GM23338 (cell line): ENCODE measurements at regions not wholly inside any gene's neighbourhood (a gene's known extent, or its start where the extent isn't known, plus 50 kb on each side); places are given as distances from the start of the nearest gene placed in this dataset.

ENCODE experiments used
- ATAC-seq: fragments of 200-7000 bp; cut with Tn5 transposase; 3 replicates; pipeline ENCODE4 v1.9.1; 2020
- DNase-seq: peaks from one replicate; pipeline ENCODE4 v3.0.0-alpha.2; 2015; ENCODE audit warnings: low spot score
- H2AFZ ChIP-seq: fragments of 200-600 bp; sonication (generic); 2 replicates; pipeline ENCODE4 v1.8.0; 2016; ENCODE audit warnings: antibody characterized with exemption, mild to moderate bottlenecking, moderate library complexity
- H3F3A ChIP-seq: fragments of 200-600 bp; sonication (generic); replicated peaks from 2 replicates; pipeline ENCODE4 v1.8.0; 2017; ENCODE audit warnings: antibody characterized with exemption, mixed run types, low read depth
- H3K27ac ChIP-seq: fragments of 200-600 bp; sonication (generic); 2 replicates; pipeline ENCODE4 v1.6.1; 2016; ENCODE audit warnings: low read depth
- H3K27me3 ChIP-seq: fragments of 200-600 bp; sonication (generic); 2 replicates; pipeline ENCODE4 v1.8.0; 2016; ENCODE audit warnings: mild to moderate bottlenecking, mixed run types, moderate library complexity; ENCODE audit not compliant: insufficient read depth
- H3K36me3 ChIP-seq: fragments of 200-600 bp; sonication (generic); 2 replicates; pipeline ENCODE4 v1.8.0; 2016; ENCODE audit warnings: mild to moderate bottlenecking; ENCODE audit not compliant: insufficient read depth
- H3K4me1 ChIP-seq: fragments of 200-600 bp; sonication (generic); 2 replicates; pipeline ENCODE4 v1.8.0; 2016; ENCODE audit warnings: mild to moderate bottlenecking, moderate library complexity; ENCODE audit not compliant: insufficient read depth
- H3K4me2 ChIP-seq: fragments of 200-600 bp; sonication (generic); 2 replicates; pipeline ENCODE4 v1.7.1; 2017; ENCODE audit warnings: mixed run types
- H3K4me3 ChIP-seq: fragments of 200-600 bp; sonication (generic); 2 replicates; pipeline ENCODE4 v1.6.1; 2016; ENCODE audit warnings: mixed run types
- H3K79me2 ChIP-seq: fragments of 200-600 bp; sonication (generic); replicated peaks from 2 replicates; pipeline ENCODE4 v1.8.0; 2017; ENCODE audit warnings: mild to moderate bottlenecking; ENCODE audit not compliant: insufficient read depth
- H3K9me2 ChIP-seq: fragments of 200-600 bp; sonication (generic); 2 replicates; pipeline ENCODE4 v1.8.0; 2017; ENCODE audit not compliant: insufficient read depth
- H4K20me1 ChIP-seq: fragments of 200-600 bp; sonication (generic); replicated peaks from 2 replicates; pipeline ENCODE4 v1.8.0; 2017; ENCODE audit warnings: mild to moderate bottlenecking; ENCODE audit not compliant: insufficient read depth
- H3K27ac Mint-ChIP-seq: 2 replicates; pipeline ENCODE4 v1.8.0; 2020; ENCODE audit warnings: inconsistent platforms, mild to moderate bottlenecking, moderate library complexity, mixed read lengths
- H3K27me3 Mint-ChIP-seq: 3 replicates; pipeline ENCODE4 v1.8.0; 2022; ENCODE audit warnings: low read depth, mild to moderate bottlenecking, moderate library complexity, mixed read lengths, inconsistent platforms; ENCODE audit not compliant: insufficient read depth, poor library complexity
- H3K36me3 Mint-ChIP-seq: 3 replicates; pipeline ENCODE4 v1.8.0; 2021; ENCODE audit warnings: low read depth, mild to moderate bottlenecking, inconsistent platforms, moderate library complexity, mixed read lengths
- H3K4me1 Mint-ChIP-seq: 3 replicates; pipeline ENCODE4 v1.8.0; 2020; ENCODE audit warnings: mild to moderate bottlenecking, inconsistent platforms, mixed read lengths
- H3K4me3 Mint-ChIP-seq: 3 replicates; pipeline ENCODE4 v1.8.0; 2021; ENCODE audit warnings: moderate library complexity, mild to moderate bottlenecking, inconsistent platforms, mixed read lengths
- H3K9me3 Mint-ChIP-seq: 3 replicates; pipeline ENCODE4 v1.8.0; 2020; ENCODE audit warnings: moderate library complexity, mild to moderate bottlenecking, inconsistent platforms, mixed read lengths
- EZH2 ChIP-seq: fragments of 200-600 bp; sonication (generic); IDR thresholded peaks from one replicate; pipeline ENCODE4 v1.8.0; 2017; ENCODE audit warnings: antibody characterized with exemption, mild to moderate bottlenecking, low read depth; ENCODE audit not compliant: unreplicated experiment
- TF ChIP-seq, protein P1 (sequence below): fragments of 250-450 bp; sonication (Bioruptor Pico); IDR thresholded peaks from 2 replicates; pipeline ENCODE4 v1.5.0; 2020; ENCODE audit warnings: mild to moderate bottlenecking, moderate library complexity
- TF ChIP-seq, protein P2 (sequence below): IDR thresholded peaks from 2 replicates; pipeline ENCODE4 v1.6.1; 2016; ENCODE audit warnings: antibody characterized with exemption
- TF ChIP-seq, protein P3 (sequence below), 2 experiments: fragments of 200-600 bp in 1 of 2; sonication (generic) in 1 of 2; conservative IDR thresholded peaks; 2 replicates each; pipeline versions ENCODE4 v1.5.1 to v1.6.1; 2016 to 2017; ENCODE audit warnings: antibody characterized with exemption in 2 of 2, low read depth in 2 of 2, mild to moderate bottlenecking in 2 of 2, moderate library complexity in 1 of 2

DNA sequence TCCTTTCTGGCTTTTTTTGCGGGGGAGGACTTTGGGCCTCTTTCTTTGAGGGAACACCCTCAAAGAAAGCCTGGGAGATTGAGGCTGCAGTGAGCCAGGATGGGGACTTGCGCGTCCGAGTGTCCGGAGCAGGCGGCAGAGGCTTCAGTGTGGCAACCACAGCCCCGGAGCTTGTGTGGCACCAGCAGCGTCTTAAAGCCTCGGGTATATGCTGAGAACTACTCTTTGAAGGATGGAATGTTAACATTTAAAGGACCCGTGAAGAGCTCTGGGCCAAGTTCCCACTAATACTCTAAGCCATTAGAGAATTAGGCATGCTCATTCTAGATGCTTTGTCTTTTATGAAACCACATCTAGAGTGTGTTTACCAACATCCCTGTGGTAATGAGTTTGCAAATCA lies 168.2 kb downstream of the SEPTIN7 start:
- Histone ChIP-seq H3F3A (no peaks in the 10 kb centered on the region), H2AFZ (no peak overlapping the region), H3K36me3 (no peaks in the 10 kb centered on the region), H3K4me2 (no peak overlapping the region), H3K27ac (no peak overlapping the region), H3K4me1 (no peaks in the 10 kb centered on the region), H3K79me2 (no peaks in the 10 kb centered on the region), H3K9me2 (no peaks in the 10 kb centered on the region), H3K27me3 (no peaks in the 10 kb centered on the region), H3K4me3 (no peak overlapping the region), H4K20me1 (no peaks in the 10 kb centered on the region)
- Mint-ChIP-seq H3K36me3 (peaks cover 5% of the 10 kb centered on the region), H3K9me3 (peaks cover 10% of the 10 kb centered on the region), H3K4me1 (no peaks in the 10 kb centered on the region; the same call in 2 of the 3 replicates), H3K27ac (no peak overlapping the region), H3K4me3 (no peak overlapping the region), H3K27me3 (peaks cover 4% of the 10 kb centered on the region)
- ATAC-seq (no peak), DNase-seq (no peak)
- TF ChIP-seq, protein P1, sequence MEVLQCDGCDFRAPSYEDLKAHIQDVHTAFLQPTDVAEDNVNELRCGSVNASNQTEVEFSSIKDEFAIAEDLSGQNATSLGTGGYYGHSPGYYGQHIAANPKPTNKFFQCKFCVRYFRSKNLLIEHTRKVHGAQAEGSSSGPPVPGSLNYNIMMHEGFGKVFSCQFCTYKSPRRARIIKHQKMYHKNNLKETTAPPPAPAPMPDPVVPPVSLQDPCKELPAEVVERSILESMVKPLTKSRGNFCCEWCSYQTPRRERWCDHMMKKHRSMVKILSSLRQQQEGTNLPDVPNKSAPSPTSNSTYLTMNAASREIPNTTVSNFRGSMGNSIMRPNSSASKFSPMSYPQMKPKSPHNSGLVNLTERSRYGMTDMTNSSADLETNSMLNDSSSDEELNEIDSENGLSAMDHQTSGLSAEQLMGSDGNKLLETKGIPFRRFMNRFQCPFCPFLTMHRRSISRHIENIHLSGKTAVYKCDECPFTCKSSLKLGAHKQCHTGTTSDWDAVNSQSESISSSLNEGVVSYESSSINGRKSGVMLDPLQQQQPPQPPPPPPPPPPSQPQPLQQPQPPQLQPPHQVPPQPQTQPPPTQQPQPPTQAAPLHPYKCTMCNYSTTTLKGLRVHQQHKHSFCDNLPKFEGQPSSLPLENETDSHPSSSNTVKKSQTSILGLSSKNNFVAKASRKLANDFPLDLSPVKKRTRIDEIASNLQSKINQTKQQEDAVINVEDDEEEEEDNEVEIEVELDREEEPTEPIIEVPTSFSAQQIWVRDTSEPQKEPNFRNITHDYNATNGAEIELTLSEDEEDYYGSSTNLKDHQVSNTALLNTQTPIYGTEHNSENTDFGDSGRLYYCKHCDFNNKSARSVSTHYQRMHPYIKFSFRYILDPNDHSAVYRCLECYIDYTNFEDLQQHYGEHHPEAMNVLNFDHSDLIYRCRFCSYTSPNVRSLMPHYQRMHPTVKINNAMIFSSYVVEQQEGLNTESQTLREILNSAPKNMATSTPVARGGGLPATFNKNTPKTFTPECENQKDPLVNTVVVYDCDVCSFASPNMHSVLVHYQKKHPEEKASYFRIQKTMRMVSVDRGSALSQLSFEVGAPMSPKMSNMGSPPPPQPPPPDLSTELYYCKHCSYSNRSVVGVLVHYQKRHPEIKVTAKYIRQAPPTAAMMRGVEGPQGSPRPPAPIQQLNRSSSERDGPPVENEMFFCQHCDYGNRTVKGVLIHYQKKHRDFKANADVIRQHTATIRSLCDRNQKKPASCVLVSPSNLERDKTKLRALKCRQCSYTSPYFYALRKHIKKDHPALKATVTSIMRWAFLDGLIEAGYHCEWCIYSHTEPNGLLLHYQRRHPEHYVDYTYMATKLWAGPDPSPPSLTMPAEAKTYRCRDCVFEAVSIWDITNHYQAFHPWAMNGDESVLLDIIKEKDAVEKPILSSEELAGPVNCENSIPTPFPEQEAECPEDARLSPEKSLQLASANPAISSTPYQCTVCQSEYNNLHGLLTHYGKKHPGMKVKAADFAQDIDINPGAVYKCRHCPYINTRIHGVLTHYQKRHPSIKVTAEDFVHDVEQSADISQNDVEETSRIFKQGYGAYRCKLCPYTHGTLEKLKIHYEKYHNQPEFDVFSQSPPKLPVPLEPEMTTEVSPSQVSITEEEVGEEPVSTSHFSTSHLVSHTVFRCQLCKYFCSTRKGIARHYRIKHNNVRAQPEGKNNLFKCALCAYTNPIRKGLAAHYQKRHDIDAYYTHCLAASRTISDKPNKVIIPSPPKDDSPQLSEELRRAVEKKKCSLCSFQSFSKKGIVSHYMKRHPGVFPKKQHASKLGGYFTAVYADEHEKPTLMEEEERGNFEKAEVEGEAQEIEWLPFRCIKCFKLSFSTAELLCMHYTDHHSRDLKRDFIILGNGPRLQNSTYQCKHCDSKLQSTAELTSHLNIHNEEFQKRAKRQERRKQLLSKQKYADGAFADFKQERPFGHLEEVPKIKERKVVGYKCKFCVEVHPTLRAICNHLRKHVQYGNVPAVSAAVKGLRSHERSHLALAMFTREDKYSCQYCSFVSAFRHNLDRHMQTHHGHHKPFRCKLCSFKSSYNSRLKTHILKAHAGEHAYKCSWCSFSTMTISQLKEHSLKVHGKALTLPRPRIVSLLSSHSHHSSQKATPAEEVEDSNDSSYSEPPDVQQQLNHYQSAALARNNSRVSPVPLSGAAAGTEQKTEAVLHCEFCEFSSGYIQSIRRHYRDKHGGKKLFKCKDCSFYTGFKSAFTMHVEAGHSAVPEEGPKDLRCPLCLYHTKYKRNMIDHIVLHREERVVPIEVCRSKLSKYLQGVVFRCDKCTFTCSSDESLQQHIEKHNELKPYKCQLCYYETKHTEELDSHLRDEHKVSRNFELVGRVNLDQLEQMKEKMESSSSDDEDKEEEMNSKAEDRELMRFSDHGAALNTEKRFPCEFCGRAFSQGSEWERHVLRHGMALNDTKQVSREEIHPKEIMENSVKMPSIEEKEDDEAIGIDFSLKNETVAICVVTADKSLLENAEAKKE (CRISPR knock-in tag): no peak
- no peak for TF ChIP-seq EZH2
- TF ChIP-seq, protein P2, sequence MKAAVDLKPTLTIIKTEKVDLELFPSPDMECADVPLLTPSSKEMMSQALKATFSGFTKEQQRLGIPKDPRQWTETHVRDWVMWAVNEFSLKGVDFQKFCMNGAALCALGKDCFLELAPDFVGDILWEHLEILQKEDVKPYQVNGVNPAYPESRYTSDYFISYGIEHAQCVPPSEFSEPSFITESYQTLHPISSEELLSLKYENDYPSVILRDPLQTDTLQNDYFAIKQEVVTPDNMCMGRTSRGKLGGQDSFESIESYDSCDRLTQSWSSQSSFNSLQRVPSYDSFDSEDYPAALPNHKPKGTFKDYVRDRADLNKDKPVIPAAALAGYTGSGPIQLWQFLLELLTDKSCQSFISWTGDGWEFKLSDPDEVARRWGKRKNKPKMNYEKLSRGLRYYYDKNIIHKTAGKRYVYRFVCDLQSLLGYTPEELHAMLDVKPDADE: no peak
- TF ChIP-seq, protein P3, sequence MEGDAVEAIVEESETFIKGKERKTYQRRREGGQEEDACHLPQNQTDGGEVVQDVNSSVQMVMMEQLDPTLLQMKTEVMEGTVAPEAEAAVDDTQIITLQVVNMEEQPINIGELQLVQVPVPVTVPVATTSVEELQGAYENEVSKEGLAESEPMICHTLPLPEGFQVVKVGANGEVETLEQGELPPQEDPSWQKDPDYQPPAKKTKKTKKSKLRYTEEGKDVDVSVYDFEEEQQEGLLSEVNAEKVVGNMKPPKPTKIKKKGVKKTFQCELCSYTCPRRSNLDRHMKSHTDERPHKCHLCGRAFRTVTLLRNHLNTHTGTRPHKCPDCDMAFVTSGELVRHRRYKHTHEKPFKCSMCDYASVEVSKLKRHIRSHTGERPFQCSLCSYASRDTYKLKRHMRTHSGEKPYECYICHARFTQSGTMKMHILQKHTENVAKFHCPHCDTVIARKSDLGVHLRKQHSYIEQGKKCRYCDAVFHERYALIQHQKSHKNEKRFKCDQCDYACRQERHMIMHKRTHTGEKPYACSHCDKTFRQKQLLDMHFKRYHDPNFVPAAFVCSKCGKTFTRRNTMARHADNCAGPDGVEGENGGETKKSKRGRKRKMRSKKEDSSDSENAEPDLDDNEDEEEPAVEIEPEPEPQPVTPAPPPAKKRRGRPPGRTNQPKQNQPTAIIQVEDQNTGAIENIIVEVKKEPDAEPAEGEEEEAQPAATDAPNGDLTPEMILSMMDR (conservative IDR thresholded peaks at IDR 0.05; ENCODE audit: low read depth in 2 of 2): no peak
